Activated CD8-positive, alpha-beta memory T cell treated with anti-CD3 and anti-CD28 coated beads, Interleukin-2, amount 10 ng/mL, durations not matched to agents 7 days and 5 days (primary cell): ENCODE measurements at regions not wholly inside any gene's neighbourhood (a gene's known extent, or its start where the extent isn't known, plus 50 kb on each side); places are given as distances from the start of the nearest gene placed in this dataset.

Experiments
- ATAC-seq: fragments of 150-1000 bp; cut with Tn5 transposase; one replicate; pipeline ENCODE4 v1.10.0; 2021; ENCODE audit warnings: moderate library complexity
- CTCF ChIA-PET: fragments of 350-600 bp; sonication (Branson Sonifier 250); formaldehyde crosslinking; loops from one replicate; lab custom pipeline; 2021; ENCODE audit warnings: antibody characterized with exemption; lab: Charles Lee
- DNase-seq: peaks from one replicate; pipeline ENCODE4 v3.0.0-alpha.2; 2020
- H3K27ac Mint-ChIP-seq: one replicate; pipeline ENCODE4 v1.8.0; 2021; ENCODE audit warnings: mild to moderate bottlenecking, mixed read lengths
- H3K27me3 Mint-ChIP-seq: one replicate; pipeline ENCODE4 v1.8.0; 2021; ENCODE audit warnings: mixed read lengths
- H3K36me3 Mint-ChIP-seq: one replicate; pipeline ENCODE4 v1.8.0; 2021; ENCODE audit warnings: mild to moderate bottlenecking, mixed read lengths
- H3K4me1 Mint-ChIP-seq: one replicate; pipeline ENCODE4 v1.8.0; 2021; ENCODE audit warnings: mixed read lengths
- H3K4me3 Mint-ChIP-seq: one replicate; pipeline ENCODE4 v1.8.0; 2021; ENCODE audit warnings: mild to moderate bottlenecking, moderate library complexity, mixed read lengths
- H3K9me3 Mint-ChIP-seq: one replicate; pipeline ENCODE4 v1.8.0; 2022; ENCODE audit warnings: low read depth, mixed read lengths

GRCh38 chr6:3634280-3634816, 117.2 kb downstream of the PXDC1 start:
- H3K4me1 Mint-ChIP-seq, result no peaks in the 10 kb centered on the region
- CTCF ChIA-PET, result no interaction called here
- no peaks in the 10 kb centered on the region for H3K9me3 Mint-ChIP-seq
- H3K27me3 Mint-ChIP-seq, result peaks cover 14% of the 10 kb centered on the region
- no peak overlapping the region for H3K27ac Mint-ChIP-seq
- DNase-seq, result no peak
- ATAC-seq, result no peak
- H3K4me3 Mint-ChIP-seq, result no peak overlapping the region
- H3K36me3 Mint-ChIP-seq, result no peaks in the 10 kb centered on the region

DNA sequence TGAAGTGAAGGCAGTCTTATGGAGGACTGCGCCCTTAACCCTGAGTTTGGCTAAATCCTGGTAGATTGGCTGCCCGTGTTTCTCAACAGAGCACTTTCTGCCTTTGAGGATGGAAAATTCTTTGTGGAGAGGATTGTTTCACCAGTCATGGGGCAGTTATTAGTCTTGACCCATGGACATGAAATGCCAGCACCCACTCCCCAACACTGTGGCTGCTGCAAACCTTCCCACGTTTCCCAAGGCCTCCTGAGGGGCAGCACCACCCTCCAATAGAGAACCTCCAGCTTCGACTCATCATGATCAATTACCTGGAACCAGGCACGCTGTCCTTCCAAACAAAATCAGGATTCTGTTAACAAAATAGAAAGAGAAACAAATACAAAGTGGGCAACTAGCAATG, 117.8 kb downstream of the PXDC1 start:
- H3K36me3 Mint-ChIP-seq, result no peaks in the 10 kb centered on the region
- no peak for DNase-seq
- no peak overlapping the region for H3K4me3 Mint-ChIP-seq
- ATAC-seq, result no peak
- H3K4me1 Mint-ChIP-seq, result no peaks in the 10 kb centered on the region
- H3K9me3 Mint-ChIP-seq, result no peaks in the 10 kb centered on the region
- H3K27ac Mint-ChIP-seq, result no peak overlapping the region
- H3K27me3 Mint-ChIP-seq, result peaks cover 14% of the 10 kb centered on the region
- CTCF ChIA-PET, result no interaction called here

GRCh38 chr6:3631877-3632276, 119.6 kb downstream of the PXDC1 start:
- H3K27ac Mint-ChIP-seq, result no peak overlapping the region
- ATAC-seq (no peak), DNase-seq (no peak)
- peaks cover 19% of the 10 kb centered on the region for H3K27me3 Mint-ChIP-seq
- no peaks in the 10 kb centered on the region for H3K9me3 Mint-ChIP-seq
- no peak overlapping the region for H3K4me3 Mint-ChIP-seq
- H3K36me3 Mint-ChIP-seq, result no peaks in the 10 kb centered on the region
- H3K4me1 Mint-ChIP-seq, result no peaks in the 10 kb centered on the region
- CTCF ChIA-PET, result no interaction called here

DNA sequence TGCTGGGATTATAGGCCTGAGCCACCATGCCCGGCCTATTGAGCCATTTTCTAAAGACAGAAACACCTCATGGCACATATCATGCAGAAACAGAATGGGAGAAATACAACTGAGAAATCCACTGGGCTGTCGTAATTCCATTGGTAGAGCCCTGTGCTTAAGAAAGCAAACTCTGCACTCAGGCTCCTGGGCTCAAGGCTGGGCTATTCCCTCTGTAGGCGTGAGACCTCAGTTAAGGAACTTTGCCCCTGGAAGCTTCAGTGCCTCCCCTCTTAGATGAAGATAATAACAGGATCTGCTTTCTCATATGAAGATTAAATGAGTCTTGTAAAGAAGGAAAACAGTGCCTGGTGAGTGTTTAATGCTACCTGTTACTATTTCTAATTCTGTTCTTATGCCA, 120.3 kb downstream of the PXDC1 start:
- no peak overlapping the region for H3K4me3 Mint-ChIP-seq
- H3K4me1 Mint-ChIP-seq, result no peaks in the 10 kb centered on the region
- peaks cover 20% of the 10 kb centered on the region for H3K27me3 Mint-ChIP-seq
- ATAC-seq, result no peak
- H3K27ac Mint-ChIP-seq, result no peak overlapping the region
- no peak for DNase-seq
- H3K9me3 Mint-ChIP-seq, result no peaks in the 10 kb centered on the region
- CTCF ChIA-PET, result no interaction called here
- H3K36me3 Mint-ChIP-seq, result no peaks in the 10 kb centered on the region

DNA sequence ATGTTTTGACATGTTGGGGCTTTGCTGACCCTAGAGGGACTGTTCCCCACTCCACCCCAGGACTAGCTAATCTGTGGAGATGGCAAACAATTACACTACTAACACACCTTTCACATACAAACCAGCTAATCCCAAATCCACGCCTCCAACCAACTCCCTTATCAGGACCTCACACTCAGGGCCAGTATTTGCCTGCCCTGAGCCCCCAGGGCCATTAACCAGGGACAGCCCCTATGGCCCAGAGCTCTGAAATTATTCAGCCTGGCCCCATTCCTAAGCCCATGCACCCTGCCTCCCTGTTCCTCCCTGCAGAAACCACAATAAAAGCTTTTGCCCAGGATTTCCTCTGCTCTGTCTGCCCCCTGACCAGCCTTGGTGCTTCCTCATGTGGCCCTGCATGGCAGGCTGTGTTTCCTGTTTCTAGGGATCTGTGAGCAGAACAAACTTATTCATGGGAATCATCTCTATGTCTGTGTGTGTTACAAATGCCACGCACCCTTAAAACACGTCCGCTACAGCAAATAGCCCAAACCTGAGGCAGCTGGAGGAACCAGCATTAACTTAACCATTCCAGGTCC, 121.2 kb downstream of the PXDC1 start:
- ATAC-seq (no peak), DNase-seq (no peak)
- no peak overlapping the region for H3K27ac Mint-ChIP-seq
- peaks cover 24% of the 10 kb centered on the region for H3K27me3 Mint-ChIP-seq
- no peaks in the 10 kb centered on the region for H3K4me1 Mint-ChIP-seq
- no peaks in the 10 kb centered on the region for H3K9me3 Mint-ChIP-seq
- H3K36me3 Mint-ChIP-seq, result no peaks in the 10 kb centered on the region
- CTCF ChIA-PET, result no interaction called here
- H3K4me3 Mint-ChIP-seq, result no peak overlapping the region

GRCh38 chr6:3627956-3628835, 123.3 kb downstream of the PXDC1 start:
- peaks cover 8% of the 10 kb centered on the region for H3K4me1 Mint-ChIP-seq
- H3K27ac Mint-ChIP-seq, result no peak overlapping the region
- H3K9me3 Mint-ChIP-seq, result no peaks in the 10 kb centered on the region
- CTCF ChIA-PET, result no interaction called here
- H3K27me3 Mint-ChIP-seq, result peaks cover 42% of the 10 kb centered on the region
- no peak for ATAC-seq
- no peaks in the 10 kb centered on the region for H3K36me3 Mint-ChIP-seq
- no peak overlapping the region for H3K4me3 Mint-ChIP-seq
- no peak for DNase-seq

DNA sequence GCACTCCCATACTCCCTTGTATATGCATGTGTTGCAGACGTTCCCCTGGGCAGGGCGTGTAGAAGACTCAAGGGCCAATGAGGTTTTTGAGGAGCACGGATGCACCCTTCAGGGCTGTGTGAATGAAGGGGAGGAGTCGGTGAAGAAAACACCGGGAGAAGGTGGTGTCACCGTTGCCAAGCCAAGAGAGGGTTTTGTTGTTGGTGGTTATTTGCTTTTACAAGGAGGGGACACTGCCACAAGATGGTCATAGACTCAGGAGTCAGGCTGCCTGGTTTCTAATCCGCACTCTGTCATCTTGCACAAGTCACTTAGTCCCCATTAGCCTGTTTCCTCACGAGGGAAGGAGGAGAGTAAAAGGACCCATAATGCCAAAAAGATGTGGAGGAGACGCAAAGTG, 124.0 kb downstream of the PXDC1 start:
- Mint-ChIP-seq H3K9me3 (no peaks in the 10 kb centered on the region), H3K4me3 (no peak overlapping the region), H3K27ac (no peak overlapping the region), H3K27me3 (peaks cover 49% of the 10 kb centered on the region), H3K36me3 (no peaks in the 10 kb centered on the region), H3K4me1 (peaks cover 8% of the 10 kb centered on the region)
- no peak for ATAC-seq
- DNase-seq, result no peak
- CTCF ChIA-PET, result no interaction called here

- Mint-ChIP-seq H3K9me3 (no peaks in the 10 kb centered on the region), H3K36me3 (no peaks in the 10 kb centered on the region), H3K27me3 (peaks cover 50% of the 10 kb centered on the region), H3K27ac (no peak overlapping the region), H3K4me3 (no peak overlapping the region), H3K4me1 (peaks cover 8% of the 10 kb centered on the region)
- ATAC-seq (no peak), DNase-seq (no peak)
- CTCF ChIA-PET, result no interaction called here
Observed at GRCh38 chr6:3625980-3626563, 125.4 kb downstream of the PXDC1 start.

GRCh38 chr6:3625149-3625979, 126.1 kb downstream of the PXDC1 start:
- H3K9me3 Mint-ChIP-seq, result no peaks in the 10 kb centered on the region
- peaks cover 8% of the 10 kb centered on the region for H3K4me1 Mint-ChIP-seq
- CTCF ChIA-PET, result no interaction called here
- DNase-seq (peak; percentile 11), ATAC-seq (no peak)
- no peak overlapping the region for H3K27ac Mint-ChIP-seq
- no peaks in the 10 kb centered on the region for H3K36me3 Mint-ChIP-seq
- H3K4me3 Mint-ChIP-seq, result no peak overlapping the region
- H3K27me3 Mint-ChIP-seq, result peaks cover 50% of the 10 kb centered on the region

DNA sequence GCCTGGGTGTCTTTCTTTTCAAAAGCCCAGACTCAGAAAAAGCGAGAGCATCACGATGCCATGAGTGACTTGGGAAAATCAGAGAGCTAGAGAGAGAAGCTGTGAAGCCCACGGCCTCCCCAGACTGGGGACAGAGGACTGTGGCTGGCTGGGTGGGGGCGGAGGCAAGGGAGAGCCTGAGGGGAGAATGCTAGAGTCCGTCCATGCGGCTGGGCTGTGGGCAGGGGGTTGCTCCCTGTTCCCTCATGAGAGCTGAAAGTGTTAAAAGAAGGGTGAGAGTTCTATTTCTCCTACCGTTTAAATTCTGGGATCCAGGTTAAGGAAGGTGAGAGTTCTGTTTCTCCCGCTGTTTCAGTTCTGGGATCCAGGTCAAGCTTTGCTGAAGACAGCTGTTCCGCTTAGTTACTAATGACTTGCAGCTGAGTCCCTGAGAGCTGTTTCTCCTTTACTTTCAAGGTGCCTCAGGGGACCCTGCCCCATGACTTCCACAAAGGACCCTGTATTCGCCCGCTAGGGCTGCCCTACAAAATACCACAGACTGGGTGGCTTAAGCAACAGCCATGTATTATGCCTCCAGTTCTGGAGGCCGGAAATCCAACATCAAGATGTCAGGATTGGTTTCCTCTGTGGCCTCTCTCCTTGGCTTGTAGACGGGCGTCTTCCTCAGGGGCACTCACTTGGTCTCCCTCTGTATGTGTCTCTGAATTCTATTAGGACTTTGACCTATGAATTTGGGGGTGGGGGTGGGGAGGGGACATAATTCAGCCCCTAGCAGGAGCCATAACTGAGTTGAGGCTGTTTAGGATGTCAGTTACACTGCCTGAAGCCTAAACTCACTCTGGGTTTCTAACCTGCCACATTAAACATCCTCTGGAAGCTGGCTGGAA, 127.0 kb downstream of the PXDC1 start:
- H3K27ac Mint-ChIP-seq, result no peak overlapping the region
- no peaks in the 10 kb centered on the region for H3K36me3 Mint-ChIP-seq
- CTCF ChIA-PET, result no interaction called here
- no peaks in the 10 kb centered on the region for H3K9me3 Mint-ChIP-seq
- H3K4me1 Mint-ChIP-seq, result peaks cover 8% of the 10 kb centered on the region
- H3K4me3 Mint-ChIP-seq, result no peak overlapping the region
- ATAC-seq (no peak), DNase-seq (peak; percentile 16)
- H3K27me3 Mint-ChIP-seq, result peaks cover 50% of the 10 kb centered on the region

- peaks cover 8% of the 10 kb centered on the region for H3K4me1 Mint-ChIP-seq
- CTCF ChIA-PET, result no interaction called here
- H3K4me3 Mint-ChIP-seq, result peak overlapping the region; percentile 12
- H3K36me3 Mint-ChIP-seq, result no peaks in the 10 kb centered on the region
- H3K27ac Mint-ChIP-seq, result no peak overlapping the region
- H3K9me3 Mint-ChIP-seq, result no peaks in the 10 kb centered on the region
- peak; percentile 41 for DNase-seq
- peaks cover 46% of the 10 kb centered on the region for H3K27me3 Mint-ChIP-seq
- no peak for ATAC-seq
Observed at GRCh38 chr6:3623451-3624249, 127.9 kb downstream of the PXDC1 start.

DNA sequence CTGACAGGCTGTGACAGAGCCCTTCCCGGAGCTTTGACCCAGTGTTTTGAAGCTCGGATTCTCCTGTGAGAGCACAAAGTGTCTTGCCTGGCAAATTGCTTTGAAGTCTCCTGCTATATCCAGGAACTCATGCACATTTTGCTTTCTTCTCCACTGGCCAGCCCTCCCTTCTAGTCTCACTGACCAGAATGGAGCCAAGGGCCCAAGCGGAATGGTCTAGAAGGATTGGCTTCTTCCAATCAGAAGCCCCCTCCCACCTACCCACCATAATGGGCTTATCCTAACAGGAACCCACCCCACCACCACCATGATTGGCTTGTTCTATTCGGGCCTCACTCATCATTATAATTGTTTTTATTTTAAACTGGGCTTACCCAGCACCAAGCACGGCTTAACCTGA, 130.1 kb downstream of the PXDC1 start:
- ATAC-seq (no peak), DNase-seq (peak; percentile 26)
- Mint-ChIP-seq H3K27me3 (peaks cover 33% of the 10 kb centered on the region), H3K9me3 (no peaks in the 10 kb centered on the region), H3K4me1 (peaks cover 8% of the 10 kb centered on the region), H3K36me3 (no peaks in the 10 kb centered on the region), H3K27ac (no peak overlapping the region), H3K4me3 (no peak overlapping the region)
- CTCF ChIA-PET, result no interaction called here
